HG02571 (cell line): ENCODE measurements at regions not wholly inside any gene's neighbourhood (a gene's known extent, or its start where the extent isn't known, plus 50 kb on each side); places are given as distances from the start of the nearest gene placed in this dataset.
"Not testable (repeated sequence)": the region's sequence is repeated elsewhere in the genome, so short reads cannot be mapped to it uniquely, and the experiment has no call there.

Experiments
- ATAC-seq: cut with Tn5 transposase; IDR thresholded peaks from one replicate; pipeline ENCODE4 v1.9.1; 2021; ENCODE audit warnings: mild to moderate bottlenecking, moderate library complexity; ENCODE audit not compliant: unreplicated experiment

DNA sequence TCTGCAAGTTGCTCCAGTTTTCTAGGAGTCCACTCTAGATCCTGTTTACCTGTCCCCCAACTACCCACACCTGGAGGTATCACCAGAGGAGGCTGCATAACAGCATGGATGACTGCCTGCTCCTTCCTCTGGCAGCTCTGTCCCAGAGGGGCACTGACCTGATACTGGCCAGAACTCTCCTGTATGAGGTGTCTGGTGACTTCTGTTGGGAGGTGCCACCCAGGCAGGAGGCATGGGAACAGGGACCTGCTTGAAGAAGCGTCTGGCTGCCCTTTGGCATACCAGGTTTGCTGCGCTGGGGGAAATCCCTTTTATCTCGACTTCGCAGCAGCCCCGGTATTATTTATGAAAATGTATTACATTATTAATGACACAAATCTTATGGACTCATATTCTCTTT lies 1163.6 kb downstream of the NSUN3 start:
- no peak for ATAC-seq

- ATAC-seq, result no peak
These were observed 1164.2 kb downstream of the NSUN3 start for GRCh38 chr3:95227092-95227491.

- no peak for ATAC-seq
These were observed 1165.6 kb downstream of the NSUN3 start for GRCh38 chr3:95228416-95228815.

- no peak for ATAC-seq
These were observed 1173.1 kb downstream of the NSUN3 start for GRCh38 chr3:95235916-95236315.

- ATAC-seq, result no peak
These were observed 1174.9 kb downstream of the NSUN3 start for GRCh38 chr3:95237783-95238182.

DNA sequence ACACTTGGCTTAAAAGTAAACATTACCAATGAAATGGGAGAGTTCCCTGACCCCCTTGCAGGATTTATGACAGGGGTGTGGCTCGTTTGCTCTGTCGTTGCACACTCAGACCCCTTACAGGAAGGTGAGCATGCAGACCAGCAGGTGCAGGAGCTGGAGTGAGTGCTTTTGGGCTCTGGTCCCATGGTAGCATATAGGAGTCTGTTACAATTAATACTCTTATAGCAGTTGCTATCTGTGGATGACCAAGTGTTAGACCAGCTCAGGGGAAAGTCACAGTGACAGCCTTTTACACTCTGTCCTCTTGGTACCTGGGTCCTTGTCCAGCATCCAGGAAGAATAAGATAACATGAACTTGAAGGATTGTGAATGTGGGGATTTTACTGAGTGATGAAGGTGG lies 1177.5 kb downstream of the NSUN3 start:
- no peak for ATAC-seq

GRCh38 chr3:95241256-95241655 lies 1178.4 kb downstream of the NSUN3 start:
- not testable (repeated sequence) for ATAC-seq

- ATAC-seq, result no peak
These were observed 1183.6 kb downstream of the NSUN3 start for GRCh38 chr3:95246413-95246812.

DNA sequence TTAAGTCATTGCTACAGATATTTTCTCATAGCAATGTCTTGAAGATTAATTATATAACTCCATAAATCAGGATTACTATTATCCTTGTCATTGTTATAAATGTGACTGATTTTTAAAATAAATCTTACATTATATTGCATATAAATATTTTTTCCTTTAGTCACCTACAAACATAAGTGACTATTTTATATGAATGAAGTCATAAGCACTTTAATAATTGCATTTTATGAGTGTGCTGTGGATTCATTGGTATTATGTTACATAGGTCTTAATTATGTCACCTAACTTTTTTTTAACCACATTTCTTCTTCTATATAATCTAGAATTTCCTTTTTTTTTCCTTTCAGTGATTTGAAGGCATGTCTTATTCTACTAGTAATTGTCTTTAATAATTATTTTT lies 1191.2 kb downstream of the NSUN3 start:
- ATAC-seq, result no peak

DNA sequence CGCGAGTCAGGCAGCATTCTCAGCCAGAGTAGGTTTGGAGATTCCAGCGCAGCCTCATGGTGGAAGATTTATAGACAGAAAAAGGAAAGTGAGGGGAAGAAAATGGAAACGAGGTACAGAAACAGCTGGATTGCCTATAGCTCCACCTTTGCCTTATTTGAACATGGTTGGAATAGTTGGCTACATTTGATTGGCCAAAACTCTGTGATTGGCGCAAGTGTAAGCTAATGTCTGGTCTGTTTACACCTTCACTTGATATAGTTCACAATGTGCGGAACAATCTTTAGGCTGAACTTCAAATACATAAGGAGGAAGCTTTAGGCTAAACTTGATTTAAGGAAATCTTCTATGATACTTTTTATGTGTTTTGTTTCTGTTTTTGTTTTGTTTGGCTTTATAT lies 1191.9 kb downstream of the NSUN3 start:
- ATAC-seq, result no peak

DNA sequence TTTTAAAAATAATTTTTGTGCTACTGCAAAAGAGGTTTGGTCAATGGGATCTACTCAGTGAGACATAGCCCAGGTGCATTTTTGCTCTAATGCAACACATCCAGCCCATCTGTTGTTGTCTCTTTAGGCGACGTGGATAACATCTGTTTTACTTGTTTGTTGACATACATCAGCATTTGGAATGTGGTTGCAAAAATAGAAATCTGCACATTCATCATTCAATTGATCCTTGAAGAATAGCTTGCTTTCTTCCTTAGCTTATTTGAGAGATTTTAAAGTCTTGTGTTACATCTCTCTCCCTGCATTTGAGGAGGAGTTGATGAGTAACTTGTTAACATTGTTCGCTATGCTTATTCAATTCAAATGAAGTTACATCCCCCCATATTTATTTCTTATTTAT lies 1202.3 kb downstream of the NSUN3 start:
- ATAC-seq, result no peak

DNA sequence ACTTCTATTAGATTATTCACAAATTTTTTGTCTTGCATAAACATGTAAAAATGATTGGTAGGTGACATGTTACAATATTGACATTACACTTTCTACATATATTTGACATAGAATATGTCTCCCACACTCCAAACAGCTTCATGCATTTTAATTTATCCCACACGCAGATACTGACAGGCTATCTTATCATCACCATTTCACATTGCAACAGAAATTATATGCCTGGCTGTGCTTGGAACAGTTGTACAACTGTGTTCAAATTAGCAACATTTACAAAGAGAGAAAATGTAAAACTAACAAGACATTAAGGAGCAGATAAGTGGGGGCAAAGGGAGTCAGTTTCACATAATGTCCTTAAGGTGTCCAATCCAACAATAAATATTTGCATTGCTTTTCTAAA lies 1208.5 kb downstream of the NSUN3 start:
- ATAC-seq, result no peak

- ATAC-seq, result no peak
These were observed 1209.3 kb downstream of the NSUN3 start for GRCh38 chr3:95272166-95272565.

DNA sequence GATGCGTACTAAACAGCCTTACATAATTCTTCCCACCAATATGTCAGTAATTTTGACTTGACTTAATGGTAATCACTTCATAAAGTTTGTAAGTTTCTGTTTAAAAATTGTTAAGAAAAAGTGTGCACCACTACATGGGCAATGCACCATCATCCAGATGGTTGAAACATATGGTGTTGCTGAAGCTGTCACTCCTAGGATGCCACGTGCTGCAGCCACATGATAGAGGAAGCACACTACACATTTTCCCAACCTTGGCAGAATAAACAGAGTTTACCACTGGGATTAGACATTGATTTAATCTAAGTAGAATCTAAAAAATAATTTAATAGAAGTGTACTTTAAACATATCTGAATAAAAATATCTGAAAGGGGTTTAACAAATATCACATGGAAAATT lies 1209.9 kb downstream of the NSUN3 start:
- no peak for ATAC-seq

GRCh38 chr3:95277613-95278012 lies 1214.8 kb downstream of the NSUN3 start:
- no peak for ATAC-seq

DNA sequence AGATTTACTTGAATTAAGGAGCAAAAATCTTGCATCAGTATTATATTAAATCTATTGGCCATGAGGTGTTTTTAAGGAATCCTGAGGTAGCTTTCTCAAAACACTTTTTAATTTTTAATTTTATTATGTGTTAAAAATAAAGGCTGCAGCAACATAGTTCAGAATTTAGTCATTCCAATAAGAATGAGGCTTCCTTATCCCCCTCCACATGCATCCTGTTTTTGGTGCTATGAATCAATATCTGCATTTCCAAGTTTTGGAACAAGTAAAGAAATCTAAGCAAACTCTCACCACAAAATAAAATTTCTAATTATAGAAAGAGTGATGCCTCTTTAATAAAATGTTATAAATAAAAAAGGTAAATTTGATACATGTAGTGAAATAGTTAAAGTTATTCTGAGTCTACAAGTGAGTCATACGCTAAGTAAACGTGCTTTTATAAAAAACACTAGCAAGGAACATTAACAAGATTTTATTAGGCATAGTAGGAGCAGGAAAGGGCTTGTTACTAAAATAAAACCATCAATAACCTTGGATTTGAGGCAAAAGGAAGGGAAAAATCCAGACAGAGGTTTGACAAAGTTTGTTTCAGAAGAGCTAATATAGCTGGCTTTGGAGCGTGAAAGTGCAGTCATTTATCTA lies 1218.0 kb downstream of the NSUN3 start:
- no peak for ATAC-seq

DNA sequence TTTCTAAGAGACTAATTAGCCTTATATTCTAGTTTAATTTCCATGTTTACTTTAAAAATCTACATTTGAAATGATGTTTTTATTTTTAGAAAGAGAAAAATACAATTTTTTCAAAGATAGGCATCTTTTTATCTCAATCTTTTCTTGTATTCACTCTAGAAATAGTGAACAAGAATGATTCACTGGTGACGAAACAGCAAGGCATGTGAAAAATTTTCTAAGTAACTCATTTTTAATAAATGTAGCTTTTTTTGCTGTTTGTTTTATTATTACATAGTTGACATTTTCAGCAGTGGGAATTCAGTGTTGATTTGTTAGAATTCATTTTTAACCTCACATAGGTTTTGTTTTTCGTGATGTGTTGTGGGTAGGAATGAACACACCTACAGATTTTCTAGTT lies 1226.4 kb downstream of the NSUN3 start:
- no peak for ATAC-seq

DNA sequence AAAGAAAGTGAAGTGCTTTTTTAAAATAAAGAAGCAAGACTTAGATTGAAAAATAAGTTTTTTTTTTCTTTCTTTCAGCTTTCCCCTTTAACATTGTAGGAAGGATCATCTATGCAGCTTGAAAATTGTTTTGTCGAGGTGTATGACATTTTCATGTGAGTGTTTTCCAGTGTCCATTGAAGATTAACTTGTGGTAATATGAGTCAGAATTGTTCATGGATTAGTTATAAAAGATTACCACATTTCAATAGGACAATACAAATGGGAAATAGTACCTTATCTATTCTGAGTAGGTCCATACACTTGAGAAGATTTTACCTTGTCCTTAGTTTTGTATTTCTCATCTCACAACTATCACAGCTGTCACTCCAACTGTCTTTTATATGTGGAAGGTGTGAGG lies 1234.7 kb downstream of the NSUN3 start:
- ATAC-seq, result no peak

DNA sequence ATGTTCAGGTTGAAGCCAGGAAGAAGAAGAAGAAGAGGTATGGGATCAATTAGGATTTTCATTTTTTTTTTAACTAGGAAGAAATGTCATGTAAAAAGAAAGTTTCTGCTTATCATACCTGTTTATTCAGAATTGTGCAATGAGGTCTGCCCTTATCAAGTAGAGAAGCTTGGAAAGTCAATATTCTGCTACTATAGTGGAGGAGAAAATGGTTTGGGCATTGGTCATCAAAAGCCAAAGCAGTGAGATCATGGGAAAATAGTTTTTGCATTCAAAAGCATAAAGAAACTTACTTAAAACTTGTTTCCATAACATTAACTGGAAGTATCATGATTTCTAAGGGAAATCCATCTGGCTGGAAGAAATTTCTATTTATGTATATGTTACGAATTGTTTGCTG lies 1239.2 kb downstream of the NSUN3 start:
- no peak for ATAC-seq

DNA sequence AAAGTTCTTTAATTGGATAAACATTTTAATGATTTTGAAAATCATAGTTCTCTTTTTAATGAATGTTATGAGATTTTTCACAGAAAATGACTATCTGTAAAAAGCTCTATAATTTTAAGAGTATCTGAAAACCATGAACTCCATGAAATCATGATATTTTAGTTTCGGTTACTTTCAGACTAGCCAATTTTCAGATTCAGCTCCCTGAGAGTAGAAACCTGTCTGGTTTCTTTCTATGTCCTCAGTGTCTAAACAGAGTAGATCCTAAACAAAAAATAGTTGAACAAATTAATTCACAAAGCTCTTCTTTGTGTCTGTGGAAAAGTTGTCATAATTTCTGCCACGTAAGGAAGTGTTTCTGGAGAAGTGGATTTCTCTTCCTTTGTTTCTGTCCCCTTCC lies 1247.7 kb downstream of the NSUN3 start:
- no peak for ATAC-seq

DNA sequence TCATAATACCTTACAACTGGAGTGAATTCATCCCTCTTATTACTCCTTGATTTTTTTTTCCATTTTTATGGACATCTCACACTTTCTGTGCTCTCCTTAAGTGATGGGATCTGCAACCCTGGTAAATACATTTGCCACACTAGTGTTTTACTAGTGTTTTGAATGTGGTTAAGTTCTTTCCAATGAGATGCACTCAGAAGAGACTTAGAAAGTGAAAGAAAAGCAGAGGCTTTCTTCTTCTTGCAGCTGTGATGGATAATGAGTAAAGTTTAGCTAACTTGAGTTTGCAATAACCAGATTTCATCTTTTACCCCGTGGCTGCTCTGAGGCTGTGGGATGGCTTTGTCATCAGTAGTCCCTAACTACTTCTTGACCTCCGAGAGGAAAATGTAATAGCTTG lies 1248.4 kb downstream of the NSUN3 start:
- ATAC-seq, result no peak

GRCh38 chr3:95312650-95313049 lies 1249.8 kb downstream of the NSUN3 start:
- ATAC-seq, result no peak

DNA sequence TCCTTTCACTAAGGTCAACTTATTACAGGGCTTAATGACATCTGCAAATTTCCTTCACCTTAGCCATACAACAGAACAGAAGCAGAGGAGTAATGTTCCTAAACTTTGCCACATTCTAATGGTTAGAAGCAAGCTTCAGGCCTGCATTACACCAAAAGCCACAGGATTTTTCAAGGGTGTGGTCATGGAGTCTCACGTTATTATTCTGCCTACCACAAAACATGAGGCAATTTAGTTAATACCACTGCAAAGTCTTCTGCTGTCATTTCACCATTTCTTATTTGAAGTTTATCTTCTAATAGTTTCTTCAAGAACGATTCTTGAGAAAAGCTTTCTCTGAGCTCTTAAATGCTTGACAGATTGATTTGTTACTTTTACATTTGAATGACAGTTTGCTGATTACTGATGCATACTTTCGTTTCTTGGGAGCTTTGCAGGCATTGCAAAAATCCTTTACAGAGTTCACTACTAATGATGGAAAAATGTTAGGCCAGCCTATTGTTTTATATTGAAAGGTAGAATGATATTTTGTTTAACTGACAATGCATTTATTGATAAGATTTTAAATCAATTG lies 1257.1 kb downstream of the NSUN3 start:
- ATAC-seq, result no peak
